ENCODE measurements at regions not wholly inside any gene's neighbourhood (a gene's known extent, or its start where the extent isn't known, plus 50 kb on each side); places are given as distances from the start of the nearest gene placed in this dataset.

GRCh38 chr10:100615908-100616307, 80.2 kb downstream of the HIF1AN start:
- Histone ChIP-seq H3K27me3 (ENCODE audit: control insufficient read depth, extremely low read depth, insufficient read depth, low read length) (peaks cover 26% of the 10 kb centered on the region), H3K36me3 (ENCODE audit: control insufficient read depth in 2 of 2, extremely low read depth in 1 of 2, insufficient read depth in 2 of 2, low read length in 2 of 2) (no peaks in the 10 kb centered on the region), H3K4me1 (ENCODE audit: control insufficient read depth, extremely low read depth, insufficient read depth, low read length) (no peaks in the 10 kb centered on the region), H4K20me1 (ENCODE audit: control insufficient read depth, extremely low read depth, insufficient read depth, low read length) (no peaks in the 10 kb centered on the region), H3K4me2 (ENCODE audit: control insufficient read depth, extremely low read depth, insufficient read depth, low read depth, low read length) (no peak overlapping the region), H3K9me1 (ENCODE audit: control insufficient read depth, extremely low read depth, insufficient read depth, low read length) (no peaks in the 10 kb centered on the region), H3K79me2 (ENCODE audit: control insufficient read depth, insufficient read depth, low read length) (no peaks in the 10 kb centered on the region), H3K9ac (ENCODE audit: control insufficient read depth, extremely low read depth, insufficient read depth, low read length) (no peak overlapping the region), H3K9me3 (ENCODE audit: control insufficient read depth, low read depth, low read length) (no peaks in the 10 kb centered on the region), H2AFZ (ENCODE audit: control insufficient read depth, low read length) (no peak overlapping the region), H3K27ac (ENCODE audit: control insufficient read depth, insufficient read depth, low read length) (no peak overlapping the region), H3K4me3 (ENCODE audit: control insufficient read depth in 2 of 3, extremely low read depth in 1 of 3, insufficient read depth in 2 of 3, low read depth in 1 of 3, low read length in 3 of 3) (no peak overlapping the region)
- dilution Hi-C loops (cut with MboI; ENCODE audit: extremely low pct_ligation_motif_present, low sequenced_read_pairs) = no loop called here
- DNase-seq (ENCODE audit: low read depth, low spot score) = no peak
- no peak for FAIRE-seq
- TF ChIP-seq EZH2 (IDR thresholded peaks at IDR 0.05; ENCODE audit: low read length) = no peak
- TF ChIP-seq CTCF (optimal IDR thresholded peaks at IDR 0.05 in 1 of 3, IDR thresholded peaks at IDR 0.05 in 1 of 3, conservative IDR thresholded peaks at IDR 0.05 in 1 of 3; ENCODE audit: extremely low read depth in 1 of 3, insufficient read depth in 2 of 3, low read length in 3 of 3) = no peak

GRCh38 chr10:100618091-100618615, 82.4 kb downstream of the HIF1AN start:
- dilution Hi-C loops (cut with MboI; ENCODE audit: extremely low pct_ligation_motif_present, low sequenced_read_pairs) = no loop called here
- H3K79me2 ChIP-seq (ENCODE audit: control insufficient read depth, insufficient read depth, low read length) = no peaks in the 10 kb centered on the region
- no peak overlapping the region for H3K27ac ChIP-seq (ENCODE audit: control insufficient read depth, insufficient read depth, low read length)
- H3K27me3 ChIP-seq (ENCODE audit: control insufficient read depth, extremely low read depth, insufficient read depth, low read length) = peaks cover 36% of the 10 kb centered on the region
- no peaks in the 10 kb centered on the region for H3K9me1 ChIP-seq (ENCODE audit: control insufficient read depth, extremely low read depth, insufficient read depth, low read length)
- no peaks in the 10 kb centered on the region for H4K20me1 ChIP-seq (ENCODE audit: control insufficient read depth, extremely low read depth, insufficient read depth, low read length)
- H3K9ac ChIP-seq (ENCODE audit: control insufficient read depth, extremely low read depth, insufficient read depth, low read length) = no peak overlapping the region
- no peaks in the 10 kb centered on the region for H3K9me3 ChIP-seq (ENCODE audit: control insufficient read depth, low read depth, low read length)
- H3K4me2 ChIP-seq (ENCODE audit: control insufficient read depth, extremely low read depth, insufficient read depth, low read depth, low read length) = no peak overlapping the region
- no peak overlapping the region for H3K4me3 ChIP-seq (ENCODE audit: control insufficient read depth in 2 of 3, extremely low read depth in 1 of 3, insufficient read depth in 2 of 3, low read depth in 1 of 3, low read length in 3 of 3)
- no peak overlapping the region for H2AFZ ChIP-seq (ENCODE audit: control insufficient read depth, low read length)
- DNase-seq (ENCODE audit: low read depth, low spot score) (no peak), FAIRE-seq (no peak)
- no peaks in the 10 kb centered on the region for H3K4me1 ChIP-seq (ENCODE audit: control insufficient read depth, extremely low read depth, insufficient read depth, low read length)
- TF ChIP-seq EZH2 (IDR thresholded peaks at IDR 0.05; ENCODE audit: low read length) (no peak), CTCF (optimal IDR thresholded peaks at IDR 0.05 in 1 of 3, IDR thresholded peaks at IDR 0.05 in 1 of 3, conservative IDR thresholded peaks at IDR 0.05 in 1 of 3; ENCODE audit: extremely low read depth in 1 of 3, insufficient read depth in 2 of 3, low read length in 3 of 3) (no peak)
- no peaks in the 10 kb centered on the region for H3K36me3 ChIP-seq (ENCODE audit: control insufficient read depth in 2 of 2, extremely low read depth in 1 of 2, insufficient read depth in 2 of 2, low read length in 2 of 2)
